ENCODE measurements at regions not wholly inside any gene's neighbourhood (a gene's known extent, or its start where the extent isn't known, plus 50 kb on each side); places are given as distances from the start of the nearest gene placed in this dataset.
A peak's percentile ranks its signal among the peaks of the same experiment; 100 is the strongest.

DNA sequence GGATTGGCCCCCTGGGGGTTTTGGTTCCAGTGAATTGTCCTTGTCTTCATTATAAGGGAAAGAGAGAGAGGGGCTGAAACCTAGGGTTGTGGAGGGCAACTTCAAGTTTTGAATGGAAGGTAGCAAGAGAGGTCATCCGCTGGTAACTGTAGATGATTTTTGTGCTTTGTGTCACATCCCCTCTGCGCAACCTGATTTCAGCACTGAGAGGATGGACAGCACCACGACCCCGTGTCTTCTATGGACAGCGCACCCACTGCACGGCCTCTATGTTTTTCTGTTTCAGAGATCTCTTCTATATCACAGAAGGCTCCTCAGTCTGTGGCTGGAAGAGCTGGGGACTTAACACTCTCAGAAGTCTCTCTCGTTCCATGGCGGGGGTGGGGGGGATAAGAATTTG is 127.0 kb upstream of the RPH3A start:
- CTCF ChIA-PET: no interaction called here
- no peaks in the 10 kb centered on the region for H3K36me3 Mint-ChIP-seq (ENCODE audit: insufficient read depth, unreplicated experiment)
- no peaks in the 10 kb centered on the region for H3K9me3 Mint-ChIP-seq (ENCODE audit: low read depth, unreplicated experiment)
- no peaks in the 10 kb centered on the region for H3K4me1 Mint-ChIP-seq (ENCODE audit: low read depth, unreplicated experiment)
- H3K4me3 Mint-ChIP-seq (ENCODE audit: low read depth, unreplicated experiment): no peak overlapping the region
- TF ChIP-seq CTCF (IDR thresholded peaks at IDR 0.05; ENCODE audit: unreplicated experiment): no peak
- DNase-seq: peak; percentile 5
- intact Hi-C loops (cut with micrococcal nuclease; ENCODE audit: unreplicated experiment): no loop called here
- BruUV-seq (replicated peaks): no TSS peak
- no peak overlapping the region for H3K27ac Mint-ChIP-seq (ENCODE audit: unreplicated experiment)
- H3K27me3 Mint-ChIP-seq (ENCODE audit: unreplicated experiment): peaks cover 39% of the 10 kb centered on the region

GRCh38 chr12:112665958-112666357 is 125.6 kb upstream of the RPH3A start:
- intact Hi-C loops (cut with micrococcal nuclease; ENCODE audit: unreplicated experiment): no loop called here
- CTCF ChIA-PET: no interaction called here
- BruUV-seq (replicated peaks): no TSS peak
- H3K27ac Mint-ChIP-seq (ENCODE audit: unreplicated experiment): no peak overlapping the region
- DNase-seq: no peak
- H3K4me1 Mint-ChIP-seq (ENCODE audit: low read depth, unreplicated experiment): no peaks in the 10 kb centered on the region
- H3K4me3 Mint-ChIP-seq (ENCODE audit: low read depth, unreplicated experiment): no peak overlapping the region
- no peak for TF ChIP-seq CTCF (IDR thresholded peaks at IDR 0.05; ENCODE audit: unreplicated experiment)
- H3K27me3 Mint-ChIP-seq (ENCODE audit: unreplicated experiment): peaks cover 48% of the 10 kb centered on the region
- no peaks in the 10 kb centered on the region for H3K36me3 Mint-ChIP-seq (ENCODE audit: insufficient read depth, unreplicated experiment)
- no peaks in the 10 kb centered on the region for H3K9me3 Mint-ChIP-seq (ENCODE audit: low read depth, unreplicated experiment)

DNA sequence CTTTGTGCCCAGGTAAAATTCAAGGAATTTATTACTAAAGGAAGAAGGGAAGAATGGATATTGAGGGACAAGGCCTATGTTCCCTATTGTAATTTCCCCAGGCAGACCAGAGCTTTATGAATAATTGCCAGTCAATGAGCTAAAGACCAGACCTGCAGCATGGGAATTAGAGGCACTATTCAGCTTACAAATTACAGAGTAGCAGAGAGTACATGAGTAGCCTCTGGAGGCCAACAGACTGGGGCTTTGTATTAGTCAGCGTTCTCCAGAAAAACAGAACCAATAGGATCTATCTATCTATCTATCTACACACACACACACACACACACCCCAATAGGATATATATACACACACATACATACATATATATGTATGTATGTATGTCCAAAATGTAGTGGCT is 120.0 kb upstream of the RPH3A start:
- CTCF ChIA-PET: no interaction called here
- BruUV-seq (replicated peaks): no TSS peak

GRCh38 chr12:112674539-112674938 is 117.0 kb upstream of the RPH3A start:
- no peak for TF ChIP-seq CTCF (IDR thresholded peaks at IDR 0.05; ENCODE audit: unreplicated experiment)
- DNase-seq: no peak
- Mint-ChIP-seq H3K9me3 (ENCODE audit: low read depth, unreplicated experiment) (no peaks in the 10 kb centered on the region), H3K4me1 (ENCODE audit: low read depth, unreplicated experiment) (no peaks in the 10 kb centered on the region), H3K36me3 (ENCODE audit: insufficient read depth, unreplicated experiment) (no peaks in the 10 kb centered on the region), H3K4me3 (ENCODE audit: low read depth, unreplicated experiment) (no peak overlapping the region), H3K27me3 (ENCODE audit: unreplicated experiment) (peaks cover 95% of the 10 kb centered on the region), H3K27ac (ENCODE audit: unreplicated experiment) (no peak overlapping the region)
- intact Hi-C loops (cut with micrococcal nuclease; ENCODE audit: unreplicated experiment): no loop called here
- CTCF ChIA-PET: interaction anchor here (0.6 kb wide), 1 partner anchor 69 kb away, joined by 3 read pairs; no protein-coding TSS in a partner anchor
- BruUV-seq (replicated peaks): no TSS peak

More for the DNA sequence above, 120.0 kb upstream of the RPH3A start:
- Mint-ChIP-seq H3K27ac (ENCODE audit: unreplicated experiment) (no peak overlapping the region), H3K36me3 (ENCODE audit: insufficient read depth, unreplicated experiment) (no peaks in the 10 kb centered on the region), H3K4me3 (ENCODE audit: low read depth, unreplicated experiment) (no peak overlapping the region), H3K9me3 (ENCODE audit: low read depth, unreplicated experiment) (no peaks in the 10 kb centered on the region), H3K4me1 (ENCODE audit: low read depth, unreplicated experiment) (no peaks in the 10 kb centered on the region), H3K27me3 (ENCODE audit: unreplicated experiment) (peaks cover 92% of the 10 kb centered on the region)
- intact Hi-C loops (cut with micrococcal nuclease; ENCODE audit: unreplicated experiment): no loop called here
- DNase-seq: no peak
- TF ChIP-seq CTCF (IDR thresholded peaks at IDR 0.05; ENCODE audit: unreplicated experiment): no peak

Measured in Calu3 (cell line).